Keratinocyte (primary cell): ENCODE measurements at regions not wholly inside any gene's neighbourhood (a gene's known extent, or its start where the extent isn't known, plus 50 kb on each side); places are given as distances from the start of the nearest gene placed in this dataset.

Experiments
- DNase-seq: peaks from one replicate; pipeline ENCODE4 v3.0.0-alpha.2; 2011; ENCODE audit warnings: low read depth, missing footprints, low spot score
- FAIRE-seq: peaks from 2 replicates; lab custom pipeline; 2011; peaks lifted over from hg19 to GRCh38; lab: Jason Lieb, UNC
- H2AFZ ChIP-seq: 2 replicates; pipeline ENCODE4 v1.6.0; 2012; ENCODE audit warnings: low read length, control low read depth, inconsistent platforms; ENCODE audit not compliant: control insufficient read depth
- H3K27ac ChIP-seq: 2 replicates; pipeline ENCODE4 v1.5.1; 2011; ENCODE audit warnings: low read length; ENCODE audit not compliant: control insufficient read depth, insufficient read depth
- H3K27me3 ChIP-seq: 3 replicates; pipeline ENCODE4 v1.6.0; 2011; ENCODE audit warnings: low read length; ENCODE audit not compliant: control insufficient read depth, insufficient read depth; ENCODE audit errors: extremely low read depth
- H3K36me3 ChIP-seq, 2 experiments: 2 replicates in 1 of 2; 3 replicates in 1 of 2; pipeline ENCODE4 v1.5.1; 2011; ENCODE audit warnings: low read length in 2 of 2, mild to moderate bottlenecking in 1 of 2; ENCODE audit not compliant: control insufficient read depth in 2 of 2, insufficient read depth in 2 of 2; ENCODE audit errors: extremely low read depth in 1 of 2
- H3K4me1 ChIP-seq: 3 replicates; pipeline ENCODE4 v1.5.1; 2011; ENCODE audit warnings: low read length; ENCODE audit not compliant: control insufficient read depth, insufficient read depth; ENCODE audit errors: extremely low read depth
- H3K4me2 ChIP-seq: 3 replicates; pipeline ENCODE4 v1.6.0; 2011; ENCODE audit warnings: low read depth, low read length; ENCODE audit not compliant: control insufficient read depth, insufficient read depth; ENCODE audit errors: extremely low read depth
- H3K4me3 ChIP-seq, 3 experiments: fragments of 200-600 bp in 1 of 3; sonication (generic) in 1 of 3; 2 replicates in 2 of 3; 3 replicates in 1 of 3; pipeline ENCODE4 v1.5.1; 2011 to 2016; ENCODE audit warnings: low read length in 3 of 3, mild to moderate bottlenecking in 3 of 3, control low read depth in 2 of 3, inconsistent platforms in 1 of 3, low read depth in 1 of 3, mixed read lengths in 1 of 3, mixed run types in 1 of 3, moderate library complexity in 1 of 3; ENCODE audit not compliant: control insufficient read depth in 2 of 3, insufficient read depth in 2 of 3; ENCODE audit errors: extremely low read depth in 1 of 3
- H3K79me2 ChIP-seq: 2 replicates; pipeline ENCODE4 v1.6.0; 2012; ENCODE audit warnings: low read length; ENCODE audit not compliant: control insufficient read depth, insufficient read depth
- H3K9ac ChIP-seq: 3 replicates; pipeline ENCODE4 v1.6.0; 2011; ENCODE audit warnings: low read length; ENCODE audit not compliant: control insufficient read depth, insufficient read depth; ENCODE audit errors: extremely low read depth
- H3K9me1 ChIP-seq: 3 replicates; pipeline ENCODE4 v1.6.0; 2011; ENCODE audit warnings: low read length; ENCODE audit not compliant: control insufficient read depth, insufficient read depth; ENCODE audit errors: extremely low read depth
- H3K9me3 ChIP-seq: 2 replicates; pipeline ENCODE4 v1.5.1; 2012; ENCODE audit warnings: low read depth, low read length; ENCODE audit not compliant: control insufficient read depth
- H4K20me1 ChIP-seq: 3 replicates; pipeline ENCODE4 v1.6.0; 2011; ENCODE audit warnings: low read length; ENCODE audit not compliant: control insufficient read depth, insufficient read depth; ENCODE audit errors: extremely low read depth
- CTCF ChIP-seq, 3 experiments: IDR thresholded peaks in 1 of 3; conservative IDR thresholded peaks in 1 of 3; optimal IDR thresholded peaks in 1 of 3; 2 replicates in 2 of 3; 3 replicates in 1 of 3; pipeline versions ENCODE3 to v1.5.1; 2011; ENCODE audit warnings: low read length in 3 of 3, mild to moderate bottlenecking in 3 of 3, moderate library complexity in 2 of 3, control low read depth in 1 of 3, inconsistent platforms in 1 of 3; ENCODE audit not compliant: insufficient read depth in 2 of 3; ENCODE audit errors: extremely low read depth in 1 of 3
- EZH2 ChIP-seq: IDR thresholded peaks from one replicate; pipeline ENCODE4 v1.6.1; 2012; ENCODE audit warnings: inconsistent platforms, mild to moderate bottlenecking, low read length, moderate library complexity
- dilution Hi-C: fragments of 300-500 bp; cut with MboI; formaldehyde crosslinking; loops from one replicate; pipeline ENCODE4 v1.7.0; 2020; ENCODE audit warnings: low sequenced_read_pairs; ENCODE audit not compliant: extremely low pct_ligation_motif_present

GRCh38 chr11:37647767-37648166, 1049.7 kb upstream of the RAG2 start:
- dilution Hi-C loops = no loop called here
- TF ChIP-seq CTCF (optimal IDR thresholded peaks at IDR 0.05 in 1 of 3, IDR thresholded peaks at IDR 0.05 in 1 of 3, conservative IDR thresholded peaks at IDR 0.05 in 1 of 3; ENCODE audit: extremely low read depth in 1 of 3, insufficient read depth in 2 of 3, low read length in 3 of 3) (no peak), EZH2 (no peak)
- FAIRE-seq = no peak

GRCh38 chr11:37643968-37644367, 1045.9 kb upstream of the RAG2 start:
- DNase-seq (no peak), FAIRE-seq (no peak)
- H3K27ac ChIP-seq = no peak overlapping the region
- H2AFZ ChIP-seq = no peak overlapping the region
- no peak overlapping the region for H3K4me2 ChIP-seq
- dilution Hi-C loops = no loop called here
- no peaks in the 10 kb centered on the region for H3K9me3 ChIP-seq
- H3K9me1 ChIP-seq = no peaks in the 10 kb centered on the region
- no peak overlapping the region for H3K4me3 ChIP-seq
- H3K4me1 ChIP-seq = no peaks in the 10 kb centered on the region
- no peaks in the 10 kb centered on the region for H3K36me3 ChIP-seq
- no peak overlapping the region for H3K9ac ChIP-seq
- H3K27me3 ChIP-seq = no peaks in the 10 kb centered on the region
- TF ChIP-seq CTCF (optimal IDR thresholded peaks at IDR 0.05 in 1 of 3, IDR thresholded peaks at IDR 0.05 in 1 of 3, conservative IDR thresholded peaks at IDR 0.05 in 1 of 3; ENCODE audit: extremely low read depth in 1 of 3, insufficient read depth in 2 of 3, low read length in 3 of 3) (no peak), EZH2 (no peak)
- no peaks in the 10 kb centered on the region for H3K79me2 ChIP-seq
- H4K20me1 ChIP-seq = no peaks in the 10 kb centered on the region

More at GRCh38 chr11:37647767-37648166, 1049.7 kb upstream of the RAG2 start:
- DNase-seq = no peak
- Histone ChIP-seq H3K4me2 (no peak overlapping the region), H3K4me3 (no peak overlapping the region), H3K9ac (no peak overlapping the region), H4K20me1 (no peaks in the 10 kb centered on the region), H3K27ac (no peak overlapping the region), H3K79me2 (no peaks in the 10 kb centered on the region), H3K9me3 (no peaks in the 10 kb centered on the region), H3K27me3 (no peaks in the 10 kb centered on the region), H3K4me1 (no peaks in the 10 kb centered on the region), H3K36me3 (no peaks in the 10 kb centered on the region), H3K9me1 (no peaks in the 10 kb centered on the region), H2AFZ (no peak overlapping the region)
